HG03039 (cell line): ENCODE measurements at regions not wholly inside any gene's neighbourhood (a gene's known extent, or its start where the extent isn't known, plus 50 kb on each side); places are given as distances from the start of the nearest gene placed in this dataset.

Experiments
- ATAC-seq: cut with Tn5 transposase; IDR thresholded peaks from one replicate; pipeline ENCODE4 v1.9.1; 2021; ENCODE audit warnings: mild to moderate bottlenecking, moderate library complexity; ENCODE audit not compliant: unreplicated experiment

GRCh38 chr13:58869566-58869965, 1238.0 kb downstream of the PCDH17 start:
- ATAC-seq = no peak

GRCh38 chr13:58876473-58876872, 1244.9 kb downstream of the PCDH17 start:
- no peak for ATAC-seq

DNA sequence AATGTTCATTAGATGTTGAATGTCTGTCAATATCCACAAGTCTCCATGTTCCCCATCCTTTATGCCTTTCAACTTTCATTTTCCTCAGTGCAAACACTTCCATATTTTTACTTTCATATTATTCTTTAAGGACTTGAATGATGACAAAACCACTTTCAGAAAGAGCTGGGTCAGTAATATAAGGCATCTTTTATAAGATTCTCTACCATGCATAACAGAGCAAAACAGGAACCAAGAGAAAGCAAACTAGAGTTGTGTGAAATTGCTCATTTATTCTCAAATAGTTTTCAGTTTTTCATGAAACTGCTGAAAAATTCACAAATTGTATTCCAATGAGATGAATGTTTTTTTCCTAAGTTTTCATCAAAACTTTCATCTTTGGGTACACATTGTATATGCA, 1247.6 kb downstream of the PCDH17 start:
- no peak for ATAC-seq

DNA sequence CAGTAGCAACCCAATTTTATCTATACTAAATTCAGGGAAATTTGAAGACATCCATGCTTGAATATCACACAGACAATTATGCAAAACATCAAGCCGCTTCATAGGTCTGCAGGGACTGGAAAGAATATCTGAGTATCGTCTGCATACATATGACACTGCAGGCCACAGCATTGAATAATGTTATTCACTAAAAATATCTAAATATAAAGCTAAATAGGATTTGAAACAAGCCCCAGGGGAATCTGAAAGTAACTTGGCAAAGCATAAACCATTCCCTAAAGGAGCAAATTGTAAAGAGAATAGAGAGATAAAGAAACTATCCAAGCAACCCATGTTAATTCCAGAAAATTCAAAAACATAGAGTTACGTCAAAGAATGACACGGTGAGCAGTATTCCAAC, 1251.0 kb downstream of the PCDH17 start:
- no peak for ATAC-seq

DNA sequence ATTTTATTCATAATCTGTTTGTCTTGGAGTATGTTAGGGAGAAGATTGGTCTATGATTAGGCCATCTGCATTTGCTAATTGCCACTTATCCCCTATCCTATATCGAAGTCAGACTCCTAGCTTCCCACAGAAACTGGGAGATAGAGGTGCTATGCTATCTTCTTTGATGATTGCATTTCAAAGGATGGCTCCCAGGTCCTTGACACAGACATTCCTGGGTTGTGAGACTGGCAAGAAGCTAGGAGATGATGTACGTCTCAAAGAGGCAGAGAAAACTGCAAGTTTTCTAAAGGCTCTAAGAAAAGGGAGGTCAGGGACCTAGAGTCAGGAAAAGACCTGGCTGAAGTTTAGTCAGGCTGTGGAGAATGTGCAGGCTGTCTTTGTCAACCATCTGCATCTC, 1251.9 kb downstream of the PCDH17 start:
- no peak for ATAC-seq

DNA sequence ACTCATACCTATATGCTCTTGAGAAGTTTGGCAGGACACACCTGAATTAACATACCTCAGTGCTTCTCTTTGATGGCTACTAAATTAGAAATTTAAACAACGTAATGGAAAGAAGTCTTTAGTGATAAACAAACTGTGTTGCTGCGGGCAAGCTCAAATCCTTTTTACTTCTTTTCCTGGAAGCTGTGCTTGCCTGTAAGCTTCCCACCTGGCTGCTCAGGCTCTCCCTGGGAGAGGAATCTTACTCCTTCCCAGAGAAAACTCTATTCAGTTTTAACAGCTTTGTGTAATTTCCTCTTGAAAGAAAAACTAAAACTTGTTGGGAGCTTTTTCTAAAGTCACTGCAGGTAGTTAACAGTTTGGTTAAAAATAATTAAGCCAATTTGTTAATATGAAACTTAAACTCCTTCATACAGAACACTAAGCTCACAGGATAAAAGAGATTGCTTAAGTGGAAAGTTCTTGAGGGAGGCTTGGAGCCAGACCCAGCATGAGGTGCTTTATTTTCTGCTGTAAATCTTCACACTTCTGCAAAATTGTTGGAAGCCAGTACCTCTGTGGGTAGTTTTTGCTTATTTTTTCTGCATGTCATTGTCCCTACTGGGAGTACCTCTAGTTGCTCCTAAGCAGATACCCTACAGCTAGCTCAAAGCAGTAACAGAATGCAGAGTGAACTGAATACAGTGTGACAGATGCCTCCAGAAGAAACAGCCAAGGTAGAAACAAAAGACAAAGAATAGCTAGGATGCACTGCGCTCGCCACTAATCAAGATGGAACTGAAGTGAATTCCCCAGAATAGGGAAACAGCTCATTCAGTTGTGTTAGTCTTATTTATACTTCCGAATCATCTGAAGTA, 1253.0 kb downstream of the PCDH17 start:
- no peak for ATAC-seq

DNA sequence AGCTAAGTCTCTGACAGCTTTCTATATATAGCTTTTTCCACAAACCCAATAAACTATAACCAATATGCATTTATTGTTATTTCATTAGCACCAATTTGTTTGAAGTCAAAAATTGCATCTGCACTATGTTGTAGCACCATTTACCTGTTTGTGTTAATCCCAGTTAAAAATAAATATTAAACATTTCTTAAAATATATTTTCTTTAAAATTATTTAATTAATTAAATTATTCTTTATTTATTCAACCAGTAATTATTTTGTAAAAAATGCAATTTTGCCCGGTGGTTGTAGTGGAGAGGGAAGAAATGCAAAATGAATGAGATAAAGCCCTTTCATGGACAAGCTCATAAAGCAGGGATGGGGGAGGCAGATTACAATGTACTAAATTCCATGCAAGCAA, 1257.9 kb downstream of the PCDH17 start:
- ATAC-seq = no peak

DNA sequence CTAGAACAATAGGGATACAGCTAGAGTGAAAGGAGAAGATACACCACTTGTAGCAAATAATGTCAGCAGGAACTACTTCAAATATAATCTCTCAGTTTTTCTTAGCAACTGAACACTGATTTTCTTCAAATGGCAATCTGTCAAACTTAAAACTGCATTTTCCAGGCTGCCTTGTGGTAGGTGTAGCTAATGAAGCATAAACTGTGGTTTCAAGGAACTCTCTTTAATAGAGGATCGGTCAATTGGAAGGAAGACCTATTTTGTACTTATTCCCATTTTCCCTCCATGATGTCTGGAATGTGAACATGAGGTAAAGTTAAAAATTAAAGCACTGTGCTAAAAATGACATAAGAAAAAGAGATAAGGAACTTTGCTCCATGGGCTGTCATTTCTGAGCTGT, 1261.9 kb downstream of the PCDH17 start:
- no peak for ATAC-seq

DNA sequence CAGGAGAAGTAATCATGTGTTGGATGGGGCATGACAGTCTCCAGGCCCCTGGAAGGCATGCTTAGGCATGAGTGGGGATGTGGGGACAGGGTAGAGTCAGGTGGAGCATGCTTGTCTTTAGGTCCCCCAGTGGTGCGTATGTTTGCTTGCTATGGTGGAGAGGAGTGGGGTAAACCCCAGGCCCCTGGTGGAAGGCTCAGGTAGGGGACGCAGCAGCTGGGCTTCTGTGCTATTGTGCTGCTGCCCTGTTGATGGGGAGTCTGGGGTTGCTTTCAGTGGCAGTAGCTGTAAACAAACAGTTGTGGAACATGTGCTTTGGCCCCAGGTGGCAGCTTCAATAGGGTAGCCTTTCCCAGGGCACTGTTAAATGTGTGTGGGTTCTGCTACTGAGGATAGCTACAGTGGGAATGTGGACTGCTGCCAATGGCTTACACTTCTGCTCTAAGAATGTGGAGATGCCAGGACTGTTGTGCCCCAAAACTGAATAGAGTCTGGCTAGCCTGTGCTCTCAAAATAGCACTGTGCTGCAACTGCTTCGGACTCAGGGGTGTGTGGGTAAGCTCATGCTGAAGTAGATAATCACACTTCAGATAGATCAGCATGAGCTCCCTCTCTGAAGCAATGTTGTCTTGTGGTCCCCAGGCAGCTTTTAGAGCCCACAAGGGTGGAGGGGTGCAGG, 1257.3 kb downstream of the DIAPH3 start:
- no peak for ATAC-seq

DNA sequence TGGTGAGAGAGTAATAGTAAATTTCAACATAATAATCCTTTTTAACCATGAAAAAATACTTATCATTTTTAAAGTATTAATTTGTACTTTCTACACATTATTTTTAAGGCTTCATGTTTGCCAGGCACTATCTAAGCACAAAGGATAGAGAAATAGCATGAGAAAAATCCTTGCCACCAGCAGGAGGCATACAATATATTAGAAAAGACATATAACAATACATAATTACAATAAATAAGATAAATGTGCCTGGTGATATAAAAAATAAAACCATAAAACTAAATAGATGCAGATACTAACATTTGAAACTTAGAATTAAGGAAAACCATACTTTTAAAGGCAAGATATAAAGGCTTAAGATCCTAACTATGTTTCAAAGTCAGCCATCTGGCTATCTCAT, 1256.4 kb downstream of the DIAPH3 start:
- ATAC-seq = no peak

- no peak for ATAC-seq
Measured at GRCh38 chr13:58908019-58908679, 1255.6 kb downstream of the DIAPH3 start.

DNA sequence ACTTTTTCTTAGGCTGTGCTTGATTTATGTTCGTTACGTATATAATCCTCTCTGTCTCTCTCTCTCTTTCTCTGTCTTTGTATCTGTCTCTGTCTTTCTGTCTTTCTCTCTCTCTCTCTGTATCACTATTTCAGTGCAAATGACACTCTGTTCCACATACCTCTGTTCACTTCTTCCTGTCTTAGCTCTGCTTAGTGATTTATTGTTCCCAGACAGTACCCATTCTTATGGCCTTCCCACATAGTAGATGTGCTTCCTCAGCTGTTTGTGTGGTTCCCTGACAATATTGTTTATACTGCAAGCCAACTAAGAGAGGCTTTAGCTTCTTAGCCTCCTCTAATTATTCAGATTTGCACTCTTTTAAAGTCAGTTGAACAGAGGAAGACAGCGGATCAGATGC, 1244.2 kb downstream of the DIAPH3 start:
- no peak for ATAC-seq

DNA sequence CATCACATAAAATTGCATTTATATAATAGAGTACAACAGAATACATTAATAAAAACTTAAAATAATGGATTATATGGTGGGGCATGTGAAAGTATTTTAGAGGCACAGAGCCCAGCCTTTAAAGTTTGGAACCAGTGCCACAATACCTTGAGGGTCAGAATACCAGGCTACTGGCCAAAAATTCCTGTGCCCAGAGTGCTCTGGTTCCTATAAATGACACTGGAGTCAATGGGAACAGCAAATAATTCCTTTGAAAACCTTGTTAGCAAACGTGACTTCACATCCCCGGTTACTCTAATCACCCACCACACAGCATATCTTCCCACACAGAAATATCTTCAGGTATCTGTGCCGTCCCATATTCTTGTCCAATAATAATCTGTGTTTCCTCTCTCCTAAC, 1242.6 kb downstream of the DIAPH3 start:
- ATAC-seq = no peak

DNA sequence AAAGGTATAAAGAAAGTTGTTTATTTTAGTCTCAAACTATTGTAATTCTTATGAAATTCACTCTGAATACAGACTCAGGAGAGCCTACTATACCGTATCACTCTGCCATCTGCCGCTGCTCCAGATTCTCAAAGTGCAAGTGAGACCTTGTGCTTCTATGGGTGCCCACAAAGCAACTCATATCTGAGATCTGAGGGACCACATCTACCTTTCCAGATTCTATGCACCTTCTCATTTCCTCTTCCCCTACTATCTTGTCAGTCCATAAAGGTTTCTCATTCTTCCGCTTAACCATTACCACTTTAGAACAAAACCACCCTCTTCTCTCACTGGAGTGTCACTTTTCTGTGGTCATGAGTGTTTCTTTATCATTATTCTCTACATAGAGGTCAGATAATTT, 1236.9 kb downstream of the DIAPH3 start:
- ATAC-seq = no peak

DNA sequence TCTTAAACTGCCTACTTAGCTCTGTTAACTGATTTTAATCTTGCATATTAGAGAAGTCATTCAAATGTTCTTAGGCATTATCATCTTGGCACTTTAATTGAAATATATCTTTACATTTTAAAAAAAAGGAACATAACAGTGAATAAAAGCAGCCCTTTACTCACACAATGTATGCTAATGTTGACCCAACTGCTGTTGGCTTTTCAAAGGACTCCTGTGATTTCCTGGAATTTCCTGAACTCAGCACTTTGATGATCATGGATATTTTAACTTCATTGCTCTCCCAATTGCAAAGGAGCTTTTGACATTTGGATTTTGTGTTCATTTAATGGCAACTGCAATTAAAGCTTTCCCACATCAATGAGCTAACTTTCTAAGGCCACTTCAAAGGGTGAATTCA, 1230.3 kb downstream of the DIAPH3 start:
- no peak for ATAC-seq

- ATAC-seq = no peak
Measured at GRCh38 chr13:58935689-58936088, 1228.0 kb downstream of the DIAPH3 start.

DNA sequence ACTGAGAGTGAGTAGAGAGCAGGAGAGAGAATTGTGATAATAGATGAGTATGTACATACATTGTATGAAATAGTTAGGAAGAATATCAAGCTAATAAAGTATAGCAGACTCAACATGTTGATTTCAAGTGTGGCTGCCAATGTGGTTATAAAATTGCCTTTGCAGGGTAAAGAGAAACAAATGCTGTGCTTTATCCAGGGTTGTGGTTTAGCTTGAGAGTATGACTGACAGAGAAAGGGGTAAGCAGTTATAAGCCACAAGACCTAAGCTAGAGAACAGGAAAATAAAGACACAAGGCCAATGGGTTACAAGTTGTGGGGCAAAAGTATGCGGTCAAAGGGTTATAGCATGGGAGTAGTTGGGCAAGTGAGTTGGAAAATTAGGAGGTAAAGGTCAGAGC, 1217.5 kb downstream of the DIAPH3 start:
- no peak for ATAC-seq

DNA sequence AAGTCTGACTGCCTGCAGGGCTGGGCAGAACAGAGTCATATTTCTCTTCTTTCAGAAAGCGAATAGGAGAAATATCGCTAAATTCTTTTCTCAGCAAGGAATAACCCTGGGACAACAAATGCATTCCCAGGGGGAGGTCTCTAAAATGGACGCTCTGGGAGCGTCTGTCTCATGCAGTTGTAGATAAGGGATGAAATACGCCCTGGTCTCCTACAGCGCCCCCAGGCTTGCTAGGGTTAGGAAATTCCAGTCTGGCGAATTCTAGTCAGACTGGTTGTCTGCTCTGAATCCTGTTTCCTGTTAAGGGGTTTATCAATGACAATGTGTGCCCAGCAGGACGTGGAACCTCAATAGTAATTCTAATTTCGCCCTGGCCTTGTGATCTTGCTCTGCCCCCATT, 1214.1 kb downstream of the DIAPH3 start:
- ATAC-seq = no peak

GRCh38 chr13:58950911-58951310, 1212.8 kb downstream of the DIAPH3 start:
- no peak for ATAC-seq

DNA sequence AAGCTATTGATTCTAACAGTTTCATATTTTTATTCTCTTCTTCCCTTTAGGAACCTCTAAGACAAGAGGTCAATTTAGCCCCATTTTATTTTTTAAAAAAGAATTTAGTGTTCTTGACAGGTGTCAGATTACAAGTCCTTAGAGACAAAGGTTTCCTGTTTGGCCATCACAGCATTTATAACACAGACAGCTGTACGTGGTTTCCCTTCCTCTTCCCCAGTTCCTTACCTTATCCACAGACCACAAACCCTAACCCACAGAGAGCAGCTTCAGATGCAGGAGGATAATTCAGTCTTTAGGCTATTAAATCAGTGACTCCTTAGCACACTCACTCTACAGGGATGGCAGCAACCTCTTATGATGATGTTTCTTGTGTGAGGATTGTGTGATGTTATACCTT, 1210.1 kb downstream of the DIAPH3 start:
- peak; percentile 75 for ATAC-seq

- ATAC-seq = no peak
Measured at GRCh38 chr13:58955546-58956385, 1208.0 kb downstream of the DIAPH3 start.
